Activated T-cell treated with anti-CD3 and anti-CD28 coated beads, Interleukin-2, amount 50 U/mL, for 4 hours (primary cell): ENCODE measurements at regions not wholly inside any gene's neighbourhood (a gene's known extent, or its start where the extent isn't known, plus 50 kb on each side); places are given as distances from the start of the nearest gene placed in this dataset.

Experiments used
- ATAC-seq, 2 donors: fragments of 200-7000 bp; cut with Tn5 transposase; one replicate each; pipeline ENCODE4 v1.10.0; 2021
- DNase-seq: peaks from one replicate; pipeline ENCODE4 v3.0.0-alpha.2; 2020
- H3K27me3 Mint-ChIP-seq: one replicate; pipeline ENCODE4 v1.8.0; 2021; ENCODE audit warnings: low read depth, mixed read lengths
- H3K36me3 Mint-ChIP-seq: one replicate; pipeline ENCODE4 v1.8.0; 2022; ENCODE audit warnings: mixed read lengths; ENCODE audit not compliant: insufficient read depth
- H3K4me1 Mint-ChIP-seq: one replicate; pipeline ENCODE4 v1.8.0; 2021; ENCODE audit warnings: low read depth, mixed read lengths
- H3K4me3 Mint-ChIP-seq: one replicate; pipeline ENCODE4 v1.8.0; 2021; ENCODE audit warnings: mild to moderate bottlenecking, moderate library complexity, mixed read lengths
- H3K9me3 Mint-ChIP-seq: one replicate; pipeline ENCODE4 v1.8.0; 2021; ENCODE audit warnings: mixed read lengths

- H3K4me1 Mint-ChIP-seq = no peaks in the 10 kb centered on the region
- no peaks in the 10 kb centered on the region for H3K9me3 Mint-ChIP-seq
Measured at GRCh38 chr6:139777202-139777970, 402.9 kb upstream of the CITED2 start.

GRCh38 chr6:139776041-139776440 lies 401.6 kb upstream of the CITED2 start:
- peaks cover 3% of the 10 kb centered on the region for H3K27me3 Mint-ChIP-seq
- no peak for ATAC-seq

More at GRCh38 chr6:139777202-139777970, 402.9 kb upstream of the CITED2 start:
- no peak for ATAC-seq
- Mint-ChIP-seq H3K27me3 (peaks cover 3% of the 10 kb centered on the region), H3K4me3 (no peak overlapping the region), H3K36me3 (no peaks in the 10 kb centered on the region)
- no peak for DNase-seq

GRCh38 chr6:139768196-139768595 lies 393.7 kb upstream of the CITED2 start:
- Mint-ChIP-seq H3K9me3 (no peaks in the 10 kb centered on the region), H3K36me3 (no peaks in the 10 kb centered on the region), H3K4me1 (peaks cover 9% of the 10 kb centered on the region), H3K27me3 (peaks cover 2% of the 10 kb centered on the region), H3K4me3 (no peak overlapping the region)
- ATAC-seq (no peak), DNase-seq (no peak)

More at GRCh38 chr6:139776041-139776440, 401.6 kb upstream of the CITED2 start:
- no peak for DNase-seq
- no peaks in the 10 kb centered on the region for H3K4me1 Mint-ChIP-seq
- H3K4me3 Mint-ChIP-seq = no peak overlapping the region
- no peaks in the 10 kb centered on the region for H3K36me3 Mint-ChIP-seq
- H3K9me3 Mint-ChIP-seq = no peaks in the 10 kb centered on the region

GRCh38 chr6:139766796-139767195 lies 392.3 kb upstream of the CITED2 start:
- H3K4me3 Mint-ChIP-seq = no peak overlapping the region
- no peaks in the 10 kb centered on the region for H3K9me3 Mint-ChIP-seq
- DNase-seq = no peak
- no peaks in the 10 kb centered on the region for H3K36me3 Mint-ChIP-seq
- peaks cover 9% of the 10 kb centered on the region for H3K4me1 Mint-ChIP-seq
- ATAC-seq = no peak
- H3K27me3 Mint-ChIP-seq = peaks cover 2% of the 10 kb centered on the region

- H3K4me1 Mint-ChIP-seq = peaks cover 9% of the 10 kb centered on the region
- no peaks in the 10 kb centered on the region for H3K9me3 Mint-ChIP-seq
- no peak for ATAC-seq
- H3K27me3 Mint-ChIP-seq = peaks cover 2% of the 10 kb centered on the region
- DNase-seq = no peak
- no peaks in the 10 kb centered on the region for H3K36me3 Mint-ChIP-seq
- H3K4me3 Mint-ChIP-seq = no peak overlapping the region
Measured at GRCh38 chr6:139765825-139766285, 391.4 kb upstream of the CITED2 start.

- H3K9me3 Mint-ChIP-seq = no peaks in the 10 kb centered on the region
- peak; percentile 34 to 50 for ATAC-seq
- H3K36me3 Mint-ChIP-seq = no peaks in the 10 kb centered on the region
- peaks cover 9% of the 10 kb centered on the region for H3K4me1 Mint-ChIP-seq
- DNase-seq = no peak
- H3K4me3 Mint-ChIP-seq = no peak overlapping the region
- H3K27me3 Mint-ChIP-seq = peaks cover 6% of the 10 kb centered on the region
Measured at GRCh38 chr6:139764498-139764986, 390.1 kb upstream of the CITED2 start.

- Mint-ChIP-seq H3K27me3 (peaks cover 6% of the 10 kb centered on the region), H3K4me3 (no peak overlapping the region)
- no peak for ATAC-seq
Measured at GRCh38 chr6:139763468-139764210, 389.2 kb upstream of the CITED2 start.

GRCh38 chr6:139762587-139763031 lies 388.2 kb upstream of the CITED2 start:
- Mint-ChIP-seq H3K4me1 (peaks cover 9% of the 10 kb centered on the region), H3K4me3 (no peak overlapping the region), H3K36me3 (no peaks in the 10 kb centered on the region), H3K27me3 (peaks cover 4% of the 10 kb centered on the region), H3K9me3 (no peaks in the 10 kb centered on the region)
- ATAC-seq = no peak
- no peak for DNase-seq

More at GRCh38 chr6:139763468-139764210, 389.2 kb upstream of the CITED2 start:
- DNase-seq = no peak
- H3K9me3 Mint-ChIP-seq = no peaks in the 10 kb centered on the region
- no peaks in the 10 kb centered on the region for H3K36me3 Mint-ChIP-seq
- H3K4me1 Mint-ChIP-seq = peaks cover 9% of the 10 kb centered on the region

- Mint-ChIP-seq H3K27me3 (peaks cover 9% of the 10 kb centered on the region), H3K4me1 (peaks cover 6% of the 10 kb centered on the region), H3K4me3 (no peak overlapping the region), H3K36me3 (no peaks in the 10 kb centered on the region), H3K9me3 (no peaks in the 10 kb centered on the region)
- ATAC-seq (no peak), DNase-seq (no peak)
Measured at GRCh38 chr6:139760128-139760527, 385.7 kb upstream of the CITED2 start.

- Mint-ChIP-seq H3K36me3 (no peaks in the 10 kb centered on the region), H3K27me3 (peaks cover 9% of the 10 kb centered on the region), H3K4me3 (no peak overlapping the region), H3K4me1 (peaks cover 1% of the 10 kb centered on the region), H3K9me3 (no peaks in the 10 kb centered on the region)
- DNase-seq = no peak
- no peak for ATAC-seq
Measured at GRCh38 chr6:139759086-139759485, 384.6 kb upstream of the CITED2 start.

GRCh38 chr6:139758209-139758611 lies 383.8 kb upstream of the CITED2 start:
- Mint-ChIP-seq H3K9me3 (no peaks in the 10 kb centered on the region), H3K4me1 (no peaks in the 10 kb centered on the region), H3K36me3 (no peaks in the 10 kb centered on the region), H3K4me3 (no peak overlapping the region), H3K27me3 (peaks cover 9% of the 10 kb centered on the region)
- DNase-seq (no peak), ATAC-seq (no peak)

GRCh38 chr6:139757784-139758183 lies 383.3 kb upstream of the CITED2 start:
- no peaks in the 10 kb centered on the region for H3K4me1 Mint-ChIP-seq
- no peaks in the 10 kb centered on the region for H3K9me3 Mint-ChIP-seq
- peaks cover 9% of the 10 kb centered on the region for H3K27me3 Mint-ChIP-seq
- DNase-seq (no peak), ATAC-seq (no peak)
- no peak overlapping the region for H3K4me3 Mint-ChIP-seq
- no peaks in the 10 kb centered on the region for H3K36me3 Mint-ChIP-seq

GRCh38 chr6:139756381-139756780 lies 381.9 kb upstream of the CITED2 start:
- no peak for ATAC-seq
- H3K4me3 Mint-ChIP-seq = no peak overlapping the region
- DNase-seq = no peak
- H3K9me3 Mint-ChIP-seq = no peaks in the 10 kb centered on the region
- H3K36me3 Mint-ChIP-seq = no peaks in the 10 kb centered on the region
- no peaks in the 10 kb centered on the region for H3K4me1 Mint-ChIP-seq
- peaks cover 9% of the 10 kb centered on the region for H3K27me3 Mint-ChIP-seq

GRCh38 chr6:139754898-139755775 lies 380.7 kb upstream of the CITED2 start:
- H3K4me3 Mint-ChIP-seq = no peak overlapping the region
- H3K4me1 Mint-ChIP-seq = no peaks in the 10 kb centered on the region
- H3K27me3 Mint-ChIP-seq = peaks cover 9% of the 10 kb centered on the region
- H3K36me3 Mint-ChIP-seq = no peaks in the 10 kb centered on the region
- DNase-seq = no peak
- H3K9me3 Mint-ChIP-seq = no peaks in the 10 kb centered on the region
- ATAC-seq = no peak
